ENCODE measurements at regions not wholly inside any gene's neighbourhood (a gene's known extent, or its start where the extent isn't known, plus 50 kb on each side); places are given as distances from the start of the nearest gene placed in this dataset.

GRCh38 chr3:193970773-193971206 is 165.2 kb upstream of the HES1 start:
- no peak for DNase-seq

- DNase-seq, result no peak
Measured at GRCh38 chr3:193971261-193971751, 164.6 kb upstream of the HES1 start.

- DNase-seq, result no peak
Measured at GRCh38 chr3:193971966-193972365, 164.0 kb upstream of the HES1 start.

GRCh38 chr3:193972832-193973231 is 163.1 kb upstream of the HES1 start:
- peak; percentile 64 for DNase-seq

- peak; percentile 61 for DNase-seq
Measured at GRCh38 chr3:193974191-193974652, 161.7 kb upstream of the HES1 start.

GRCh38 chr3:193974671-193975535 is 161.0 kb upstream of the HES1 start:
- no peak for DNase-seq

- DNase-seq, result no peak
Measured at GRCh38 chr3:193977622-193978021, 158.3 kb upstream of the HES1 start.

- DNase-seq, result no peak
Measured at GRCh38 chr3:193978030-193978429, 157.9 kb upstream of the HES1 start.

- no peak for DNase-seq
Measured at GRCh38 chr3:193978486-193978885, 157.5 kb upstream of the HES1 start.

GRCh38 chr3:193980326-193980725 is 155.6 kb upstream of the HES1 start:
- DNase-seq, result no peak

- DNase-seq, result no peak
Measured at GRCh38 chr3:193980905-193981304, 155.0 kb upstream of the HES1 start.

- DNase-seq, result no peak
Measured at GRCh38 chr3:193981504-193981903, 154.4 kb upstream of the HES1 start.

GRCh38 chr3:193982258-193982659 is 153.7 kb upstream of the HES1 start:
- peak; percentile 87 for DNase-seq

GRCh38 chr3:193983846-193984818 is 151.8 kb upstream of the HES1 start:
- DNase-seq, result no peak

GRCh38 chr3:193984876-193985275 is 151.1 kb upstream of the HES1 start:
- DNase-seq, result no peak

GRCh38 chr3:193987186-193987585 is 148.8 kb upstream of the HES1 start:
- DNase-seq, result peak; percentile 72

GRCh38 chr3:193989186-193989585 is 146.8 kb upstream of the HES1 start:
- DNase-seq, result no peak

- DNase-seq, result no peak
Measured at GRCh38 chr3:193991666-193992424, 144.1 kb upstream of the HES1 start.

GRCh38 chr3:193992425-193993037 is 143.4 kb upstream of the HES1 start:
- DNase-seq, result no peak

- no peak for DNase-seq
Measured at GRCh38 chr3:193996221-193996620, 139.7 kb upstream of the HES1 start.

- DNase-seq, result no peak
Measured at GRCh38 chr3:193996641-193997089, 139.3 kb upstream of the HES1 start.

Measured in right forelimb (tissue), 1 donor.